Spinal cord (tissue), 9 donors: ENCODE measurements at regions not wholly inside any gene's neighbourhood (a gene's known extent, or its start where the extent isn't known, plus 50 kb on each side); places are given as distances from the start of the nearest gene placed in this dataset.
"Not testable (repeated sequence)": the region's sequence is repeated elsewhere in the genome, so short reads cannot be mapped to it uniquely, and the experiment has no call there.

Experiments
- DNase-seq, 6 donors: peaks; one replicate each; pipeline versions ENCODE4 v3.0.0 to v3.0.0-alpha.2; 2013 to 2015; ENCODE audit warnings: low spot score in 6 of 6, low read depth in 4 of 6
- H3K27ac ChIP-seq: one replicate; pipeline ENCODE4 v1.5.1; 2013; ENCODE audit warnings: low read depth, low read length, control low read depth
- H3K27me3 ChIP-seq: one replicate; pipeline ENCODE4 v1.6.1; 2013; ENCODE audit warnings: low read length; ENCODE audit not compliant: control insufficient read depth, insufficient read depth
- H3K36me3 ChIP-seq: one replicate; pipeline ENCODE4 v1.6.1; 2013; ENCODE audit warnings: low read length; ENCODE audit not compliant: control insufficient read depth, insufficient read depth
- H3K4me1 ChIP-seq: one replicate; pipeline ENCODE4 v1.6.1; 2013; ENCODE audit warnings: low read length; ENCODE audit not compliant: control insufficient read depth, insufficient read depth
- H3K4me3 ChIP-seq: one replicate; pipeline ENCODE4 v1.5.1; 2013; ENCODE audit warnings: low read depth, low read length, control low read depth
- H3K9me3 ChIP-seq: one replicate; pipeline ENCODE4 v1.6.1; 2013; ENCODE audit warnings: low read length; ENCODE audit not compliant: control insufficient read depth, insufficient read depth
- WGBS: methylation state at CpG from one replicate; pipeline ENCODE4 v1.1.5; 2013; ENCODE audit warnings: missing lambda C conversion rate; ENCODE audit not compliant: insufficient coverage; 5-methylcytosine and 5-hydroxymethylcytosine counted together
- donor health status: healthy.

DNA sequence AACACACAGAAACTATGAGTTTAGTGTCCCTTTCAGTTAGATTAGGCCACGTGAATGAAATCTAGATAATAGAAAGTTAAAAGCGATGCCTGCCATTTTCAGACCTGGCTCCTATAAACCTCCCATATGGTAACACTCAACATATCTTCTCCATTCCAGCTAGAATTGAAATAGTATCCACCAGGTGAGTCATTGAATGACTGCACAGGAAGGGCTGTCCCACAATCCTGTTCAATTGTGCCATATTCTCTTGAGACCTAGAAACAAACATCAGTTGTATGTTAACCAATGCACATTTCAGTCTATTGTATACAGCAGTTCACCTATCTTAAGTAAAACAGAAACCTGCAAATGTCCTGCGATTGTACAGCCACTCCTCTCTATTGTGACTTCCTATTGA lies 659.3 kb upstream of the SLIT2 start:
- Histone ChIP-seq H3K27ac (no peak overlapping the region), H3K4me1 (no peaks in the 10 kb centered on the region), H3K36me3 (no peaks in the 10 kb centered on the region), H3K27me3 (no peaks in the 10 kb centered on the region), H3K9me3 (no peaks in the 10 kb centered on the region), H3K4me3 (no peak overlapping the region)
- no peak for DNase-seq
- WGBS, result 100% methylated on average over 1 of the region's 3 CpGs

DNA sequence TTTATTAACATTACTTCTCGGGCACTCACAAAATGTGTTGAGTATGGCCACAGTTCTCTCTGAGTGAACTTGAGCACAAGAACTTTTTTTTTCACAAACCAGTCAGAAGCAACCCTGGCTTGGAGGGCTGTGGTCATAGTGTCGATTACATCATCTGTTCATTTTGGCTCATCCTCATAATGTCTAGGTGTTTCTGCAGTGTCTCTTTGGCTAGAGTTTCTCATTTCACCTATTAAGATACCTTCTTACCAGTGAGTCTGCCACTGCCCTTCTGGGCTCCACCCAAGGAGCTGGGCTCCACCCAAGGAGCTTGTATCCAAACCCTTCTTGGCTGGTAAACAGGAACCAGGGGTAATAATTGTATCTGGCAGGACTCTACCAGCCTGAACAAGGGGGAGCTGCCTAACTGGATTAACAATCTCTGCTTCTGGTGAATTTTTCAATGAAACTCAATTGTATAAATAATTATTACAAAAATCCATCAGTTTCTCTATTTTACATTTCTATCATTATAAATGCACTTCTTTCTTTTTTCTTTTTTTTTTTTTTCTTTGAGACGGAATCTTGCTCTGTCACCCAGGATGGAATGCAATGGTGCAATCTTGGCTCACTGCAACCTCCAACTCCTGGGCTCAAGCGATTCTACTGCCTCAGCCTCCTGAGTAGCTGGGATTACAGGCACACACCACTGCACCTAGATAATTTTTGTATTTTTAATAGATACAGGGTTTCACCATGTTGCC lies 667.7 kb upstream of the SLIT2 start:
- Histone ChIP-seq H3K9me3 (no peaks in the 10 kb centered on the region), H3K36me3 (no peaks in the 10 kb centered on the region), H3K4me3 (no peak overlapping the region), H3K27ac (no peak overlapping the region), H3K4me1 (no peaks in the 10 kb centered on the region), H3K27me3 (no peaks in the 10 kb centered on the region)
- DNase-seq, result no peak
- 81% methylated on average over 3 of the region's 4 CpGs for WGBS

DNA sequence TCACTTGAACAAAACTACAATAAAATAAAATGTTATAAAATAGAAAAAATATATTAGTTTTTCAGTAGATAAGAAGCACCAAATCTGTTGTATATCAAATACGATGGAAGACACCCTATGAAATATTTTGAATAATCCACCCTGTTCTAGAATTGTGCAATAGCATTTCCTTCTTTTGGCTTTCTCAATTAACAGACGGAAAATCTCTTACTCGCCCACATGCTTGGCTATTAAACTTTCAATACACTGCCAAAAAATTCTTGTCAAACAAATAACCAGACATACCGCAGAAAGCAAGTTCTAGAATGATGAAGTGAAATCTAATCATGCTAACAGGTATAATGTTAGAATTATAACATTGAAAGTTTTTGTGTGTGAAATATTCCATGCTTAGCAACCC lies 671.6 kb upstream of the SLIT2 start:
- DNase-seq, result peak in 1 of 6 donors; percentile 14
- Histone ChIP-seq H3K27ac (no peak overlapping the region), H3K36me3 (no peaks in the 10 kb centered on the region), H3K9me3 (no peaks in the 10 kb centered on the region), H3K4me3 (no peak overlapping the region), H3K27me3 (no peaks in the 10 kb centered on the region), H3K4me1 (no peaks in the 10 kb centered on the region)
- no CpG with 5 or more reads among the region's 4 CpGs for WGBS

DNA sequence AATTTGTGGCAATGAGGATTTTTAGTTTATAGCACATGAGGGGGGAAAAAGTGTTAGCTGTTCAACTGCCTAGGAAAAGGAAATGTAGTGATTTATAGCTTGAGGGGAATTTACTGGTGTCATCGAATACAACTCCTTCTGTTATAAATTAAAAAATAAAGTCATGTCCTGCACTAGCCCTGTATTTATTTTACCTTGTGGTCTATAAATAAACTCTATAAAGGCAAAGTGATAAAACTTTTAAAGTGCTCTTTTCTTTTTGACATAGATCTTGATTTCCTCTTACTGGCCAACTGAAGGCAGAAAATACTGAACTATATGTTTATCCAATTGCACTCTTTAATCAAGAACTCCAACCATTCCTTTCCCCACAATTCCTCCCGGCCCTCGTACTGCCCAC lies 672.1 kb upstream of the SLIT2 start:
- DNase-seq, result no peak
- H3K4me1 ChIP-seq, result no peaks in the 10 kb centered on the region
- no peaks in the 10 kb centered on the region for H3K36me3 ChIP-seq
- no peaks in the 10 kb centered on the region for H3K9me3 ChIP-seq
- H3K4me3 ChIP-seq, result no peak overlapping the region
- H3K27ac ChIP-seq, result no peak overlapping the region
- WGBS, result 83% methylated on average over 2 of the region's 3 CpGs
- no peaks in the 10 kb centered on the region for H3K27me3 ChIP-seq

DNA sequence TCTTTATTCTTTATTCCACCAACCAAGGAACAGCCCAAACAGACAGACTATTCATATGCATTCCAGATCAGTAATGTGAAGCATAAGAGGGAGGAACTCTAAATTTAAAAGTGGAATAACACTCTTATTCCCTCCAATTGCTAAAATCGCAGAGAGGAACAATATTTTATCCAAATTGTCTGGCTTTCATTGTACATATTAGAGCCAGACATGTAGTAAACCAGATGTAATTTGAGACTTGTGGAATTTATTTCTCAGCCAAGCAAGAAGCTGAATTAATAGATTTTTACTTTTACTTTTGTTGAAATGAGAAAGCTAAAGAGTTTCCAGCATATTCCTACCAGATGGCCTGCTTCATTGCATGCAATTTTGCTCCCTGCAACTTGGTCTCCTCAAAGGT lies 674.6 kb upstream of the SLIT2 start:
- Histone ChIP-seq H3K4me3 (no peak overlapping the region), H3K9me3 (no peaks in the 10 kb centered on the region), H3K36me3 (no peaks in the 10 kb centered on the region), H3K27ac (no peak overlapping the region), H3K4me1 (no peaks in the 10 kb centered on the region), H3K27me3 (no peaks in the 10 kb centered on the region)
- no CpG with 5 or more reads among the region's 1 CpG for WGBS
- DNase-seq, result peak in 2 of 6 donors; percentile 7 to 72

DNA sequence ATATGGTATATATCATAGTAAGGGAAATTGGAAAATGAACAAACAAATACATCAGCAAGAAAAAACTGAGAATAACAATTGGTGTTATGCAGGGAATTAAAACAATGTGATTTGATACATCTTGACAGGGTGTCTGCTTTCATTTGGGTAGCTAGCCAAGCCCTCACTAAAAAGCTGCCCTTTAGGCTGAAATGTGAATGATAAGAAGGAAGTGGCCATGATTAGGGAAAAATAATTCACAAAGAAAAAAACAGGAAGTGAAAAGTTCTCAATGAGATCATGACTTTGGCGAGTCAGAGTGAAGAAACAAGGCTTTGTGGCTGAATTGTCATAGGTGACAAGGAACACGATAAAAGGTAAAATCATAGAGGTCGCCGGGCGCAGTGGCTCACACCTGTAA lies 675.8 kb upstream of the SLIT2 start:
- H3K4me3 ChIP-seq, result no peak overlapping the region
- DNase-seq, result no peak

DNA sequence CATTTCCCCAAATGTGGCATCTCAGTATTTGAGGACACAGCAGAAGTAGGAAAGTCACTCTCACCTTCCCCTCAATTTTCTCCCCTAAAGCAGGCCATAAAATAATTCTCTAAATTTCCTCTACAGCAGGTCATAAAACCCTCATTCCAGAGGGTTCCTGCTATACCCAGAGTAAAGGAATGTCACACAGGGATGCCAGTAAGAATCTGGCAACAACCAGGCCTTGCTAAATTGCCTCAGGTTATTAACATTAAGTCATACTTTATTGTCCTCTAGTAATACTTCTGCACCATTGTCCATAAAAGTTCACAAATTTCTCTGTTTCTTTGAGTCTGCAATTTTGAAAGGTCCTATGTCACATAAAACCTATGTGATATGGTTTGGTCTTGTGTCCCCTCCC lies 685.7 kb upstream of the SLIT2 start:
- Histone ChIP-seq H3K27ac (no peak overlapping the region), H3K4me1 (no peaks in the 10 kb centered on the region), H3K27me3 (no peaks in the 10 kb centered on the region), H3K9me3 (no peaks in the 10 kb centered on the region), H3K4me3 (no peak overlapping the region), H3K36me3 (no peaks in the 10 kb centered on the region)
- DNase-seq, result no peak

More for the DNA sequence above, 675.8 kb upstream of the SLIT2 start:
- H3K9me3 ChIP-seq, result no peaks in the 10 kb centered on the region
- H3K27me3 ChIP-seq, result no peaks in the 10 kb centered on the region
- WGBS, result 96% methylated on average over 5 of the region's 5 CpGs
- H3K4me1 ChIP-seq, result no peaks in the 10 kb centered on the region
- H3K36me3 ChIP-seq, result no peaks in the 10 kb centered on the region
- H3K27ac ChIP-seq, result no peak overlapping the region

DNA sequence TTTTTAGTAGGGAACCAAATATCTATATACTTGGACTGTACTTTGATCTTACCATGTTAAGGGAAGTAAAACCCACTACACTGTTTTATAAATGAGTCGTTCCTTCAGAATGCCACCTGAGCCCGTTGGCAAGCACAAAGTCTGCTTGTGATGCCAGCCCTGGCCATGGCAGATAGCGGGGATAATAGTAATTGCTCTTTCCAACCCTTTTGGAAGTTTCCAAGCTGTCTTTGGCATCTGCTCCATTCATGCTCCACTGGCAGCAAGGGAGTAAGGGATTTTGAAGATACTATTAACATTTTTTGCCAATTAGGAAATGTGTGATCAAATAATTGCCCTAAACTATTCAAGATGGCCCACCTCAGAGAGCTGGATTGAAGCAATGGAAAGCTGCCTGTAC lies 689.2 kb upstream of the SLIT2 start:
- H3K4me3 ChIP-seq, result no peak overlapping the region
- no peaks in the 10 kb centered on the region for H3K4me1 ChIP-seq
- 73% methylated on average over 2 of the region's 3 CpGs for WGBS
- no peaks in the 10 kb centered on the region for H3K27me3 ChIP-seq
- H3K9me3 ChIP-seq, result no peaks in the 10 kb centered on the region
- no peak overlapping the region for H3K27ac ChIP-seq
- peak in 2 of 6 donors; percentile 25 to 78 for DNase-seq
- H3K36me3 ChIP-seq, result no peaks in the 10 kb centered on the region

DNA sequence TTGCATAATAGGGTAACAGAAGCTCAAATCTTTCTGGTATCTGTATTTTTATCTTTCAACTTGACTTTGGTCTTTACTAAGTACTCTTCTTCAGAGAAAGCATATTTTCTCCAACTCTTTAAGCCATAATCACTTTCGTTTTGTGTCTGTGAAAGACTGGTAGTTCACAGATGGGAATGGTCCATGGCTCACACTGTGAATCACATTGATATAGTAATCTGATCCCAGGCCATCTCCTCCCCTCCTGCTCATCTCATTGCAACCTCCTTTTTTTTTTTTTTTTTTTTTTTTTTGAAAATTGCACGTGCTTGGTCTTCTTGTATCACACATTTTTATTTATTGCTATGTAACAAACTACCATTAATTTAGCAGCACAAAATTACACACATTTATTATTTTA lies 694.5 kb upstream of the SLIT2 start:
- H3K36me3 ChIP-seq, result no peaks in the 10 kb centered on the region
- WGBS, result no CpG with 5 or more reads among the region's 2 CpGs
- no peaks in the 10 kb centered on the region for H3K4me1 ChIP-seq
- H3K27ac ChIP-seq, result no peak overlapping the region
- H3K4me3 ChIP-seq, result no peak overlapping the region
- DNase-seq, result no peak
- no peaks in the 10 kb centered on the region for H3K9me3 ChIP-seq
- H3K27me3 ChIP-seq, result no peaks in the 10 kb centered on the region

DNA sequence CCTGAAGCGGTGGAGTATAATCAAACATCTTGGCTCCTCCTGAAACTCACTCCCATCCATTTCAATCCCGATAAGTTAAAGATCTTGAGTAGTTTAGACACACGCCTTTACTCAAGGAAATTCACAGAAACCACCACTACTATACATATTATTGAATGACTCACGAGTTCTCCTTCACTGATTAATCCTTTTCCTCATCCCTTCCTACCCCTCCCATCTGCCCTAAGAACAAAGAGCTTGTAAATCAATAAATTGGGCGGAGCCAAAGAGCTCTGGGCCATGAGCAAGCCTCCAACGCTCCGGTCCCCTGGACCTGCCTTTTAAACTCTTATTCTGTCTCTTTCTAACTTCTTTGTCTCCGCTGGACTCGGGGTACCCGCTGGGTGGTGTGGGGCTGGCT lies 695.4 kb upstream of the SLIT2 start:
- H3K36me3 ChIP-seq, DNase-seq, H3K9me3 ChIP-seq, H3K4me1 ChIP-seq, H3K27ac ChIP-seq, H3K27me3 ChIP-seq, H3K4me3 ChIP-seq: not testable (repeated sequence)
- WGBS, result 89% methylated on average over 5 of the region's 10 CpGs
